ENCODE measurements at regions not wholly inside any gene's neighbourhood (a gene's known extent, or its start where the extent isn't known, plus 50 kb on each side); places are given as distances from the start of the nearest gene placed in this dataset.
"Not testable (repeated sequence)": the region's sequence is repeated elsewhere in the genome, so short reads cannot be mapped to it uniquely, and the experiment has no call there.

DNA sequence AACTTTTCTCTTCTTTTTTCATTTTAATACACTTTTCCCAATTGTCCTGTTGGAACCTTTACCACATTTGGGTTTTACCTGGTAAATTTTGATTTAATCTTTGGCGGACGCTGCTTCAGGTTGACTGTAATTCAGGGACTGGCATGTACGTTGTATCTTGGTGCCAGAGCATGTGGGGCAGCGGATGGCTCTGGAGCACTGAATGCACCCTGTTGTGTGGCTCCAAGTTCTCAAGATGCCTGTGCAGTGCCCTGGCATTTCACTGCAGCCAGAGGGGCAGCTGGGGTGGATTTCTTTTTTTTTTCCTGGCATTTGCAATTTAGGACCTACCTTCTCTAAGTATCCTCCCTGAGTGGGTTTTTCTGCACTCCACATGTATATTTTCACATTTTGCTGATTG is 242.2 kb downstream of the BLID start:
- Histone ChIP-seq H4K20me1 (no peaks in the 10 kb centered on the region), H3K36me3 (no peaks in the 10 kb centered on the region), H3K27me3 (no peaks in the 10 kb centered on the region), H3K9ac (no peak overlapping the region), H3K9me3 (replicated peaks in 1 of 11) (no peaks in the 10 kb centered on the region), H3K4me2 (no peak overlapping the region), H3K4me1 (no peaks in the 10 kb centered on the region), H3K4me3 (no peak overlapping the region), H3K27ac (no peak overlapping the region)
- no peak for TF ChIP-seq Cebpa-rat (IDR thresholded peaks at IDR 0.05)

- Histone ChIP-seq H3K9me3 (replicated peaks in 1 of 11) (no peaks in the 10 kb centered on the region), H3K4me3 (no peak overlapping the region), H3K9ac (no peak overlapping the region), H3K4me2 (no peak overlapping the region), H3K27me3 (no peaks in the 10 kb centered on the region), H3K27ac (no peak overlapping the region), H3K36me3 (no peaks in the 10 kb centered on the region), H3K4me1 (no peaks in the 10 kb centered on the region), H4K20me1 (no peaks in the 10 kb centered on the region)
- TF ChIP-seq Cebpa-rat (IDR thresholded peaks at IDR 0.05), result no peak
Measured at GRCh38 chr11:121872356-121872755, 243.7 kb downstream of the BLID start.

DNA sequence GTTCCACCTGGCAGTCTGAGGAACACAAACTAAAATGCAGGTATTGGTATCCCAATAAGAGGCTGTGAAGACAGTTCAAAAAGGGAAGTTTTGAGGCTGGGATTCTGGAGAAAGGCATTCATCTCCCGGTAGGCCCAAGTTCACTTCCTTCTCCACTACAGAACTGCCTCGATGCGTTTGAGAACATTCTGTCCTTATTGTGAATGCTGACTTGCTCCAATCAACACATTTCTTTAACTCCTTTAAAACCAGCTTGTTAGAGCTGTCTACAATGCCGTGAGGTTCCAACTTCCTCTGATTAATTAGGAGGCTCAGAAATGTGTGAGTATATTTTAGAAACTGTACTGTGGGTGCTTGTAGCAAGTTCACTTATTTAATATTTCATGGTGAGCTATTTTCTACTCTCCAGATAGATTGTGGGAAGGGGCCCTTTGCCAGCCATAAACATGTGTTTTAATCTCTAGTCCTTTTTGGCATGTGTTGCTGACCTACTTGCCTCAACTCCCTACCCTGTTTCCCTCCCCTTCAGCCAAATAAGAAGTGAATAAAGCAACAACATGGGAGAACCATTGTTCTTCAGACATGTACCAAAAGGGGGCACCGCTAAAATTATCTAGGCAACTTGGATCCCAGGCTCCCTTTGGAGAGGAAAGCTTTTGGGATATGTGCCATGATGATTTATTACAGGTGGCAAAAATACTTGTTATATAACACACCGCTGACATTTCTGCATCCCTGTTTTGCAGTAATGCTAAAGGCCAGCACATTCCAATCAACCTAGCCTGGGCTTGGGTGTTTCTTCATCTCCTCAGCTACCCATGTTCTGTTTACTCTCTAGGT is 245.6 kb downstream of the BLID start:
- H3K4me3 ChIP-seq, result no peak overlapping the region
- no peak overlapping the region for H3K9ac ChIP-seq
- H3K4me1 ChIP-seq, result no peaks in the 10 kb centered on the region
- H3K27me3 ChIP-seq, result no peaks in the 10 kb centered on the region
- no peaks in the 10 kb centered on the region for H4K20me1 ChIP-seq
- no peaks in the 10 kb centered on the region for H3K9me3 ChIP-seq (replicated peaks in 1 of 11)
- no peak overlapping the region for H3K27ac ChIP-seq
- TF ChIP-seq Cebpa-rat (IDR thresholded peaks at IDR 0.05), result no peak
- no peaks in the 10 kb centered on the region for H3K36me3 ChIP-seq
- H3K4me2 ChIP-seq, result no peak overlapping the region

- TF ChIP-seq Cebpa-rat (IDR thresholded peaks at IDR 0.05), result no peak
- Histone ChIP-seq H3K27ac (no peak overlapping the region), H3K4me3 (no peak overlapping the region), H3K36me3 (no peaks in the 10 kb centered on the region), H3K9me3 (replicated peaks in 1 of 11) (no peaks in the 10 kb centered on the region), H3K27me3 (no peaks in the 10 kb centered on the region), H4K20me1 (no peaks in the 10 kb centered on the region), H3K4me1 (no peaks in the 10 kb centered on the region), H3K9ac (no peak overlapping the region), H3K4me2 (no peak overlapping the region)
Measured at GRCh38 chr11:121869478-121869877, 246.5 kb downstream of the BLID start.

DNA sequence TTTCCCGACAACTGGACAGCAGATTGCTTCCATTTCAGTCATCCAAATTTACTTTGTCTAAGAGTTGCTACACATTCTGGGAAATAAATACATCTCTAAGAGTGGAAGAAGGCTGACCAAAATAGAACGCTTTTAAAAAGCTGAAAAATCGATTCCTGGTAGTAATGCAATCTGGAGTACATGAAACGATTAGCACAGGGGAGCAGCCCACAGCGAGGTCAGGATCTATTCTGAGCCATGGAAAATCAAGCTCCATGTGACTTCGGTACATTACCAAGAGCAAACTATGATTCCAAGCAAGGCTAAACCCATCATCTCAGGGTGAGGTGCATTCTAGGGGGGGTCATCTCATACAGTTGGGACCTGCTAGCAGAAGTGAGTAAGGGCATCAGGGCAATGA is 249.3 kb downstream of the BLID start:
- Histone ChIP-seq H3K4me1 (no peaks in the 10 kb centered on the region), H3K9ac (no peak overlapping the region), H3K27ac (no peak overlapping the region), H3K4me2 (no peak overlapping the region), H3K27me3 (no peaks in the 10 kb centered on the region), H3K4me3 (no peak overlapping the region), H3K36me3 (no peaks in the 10 kb centered on the region), H4K20me1 (no peaks in the 10 kb centered on the region), H3K9me3 (replicated peaks in 1 of 11) (peaks cover 0 to 2% (median 0%) of the 10 kb centered on the region in 11 experiments; a peak in 1 of 22 replicates)
- no peak for TF ChIP-seq Cebpa-rat (IDR thresholded peaks at IDR 0.05)

DNA sequence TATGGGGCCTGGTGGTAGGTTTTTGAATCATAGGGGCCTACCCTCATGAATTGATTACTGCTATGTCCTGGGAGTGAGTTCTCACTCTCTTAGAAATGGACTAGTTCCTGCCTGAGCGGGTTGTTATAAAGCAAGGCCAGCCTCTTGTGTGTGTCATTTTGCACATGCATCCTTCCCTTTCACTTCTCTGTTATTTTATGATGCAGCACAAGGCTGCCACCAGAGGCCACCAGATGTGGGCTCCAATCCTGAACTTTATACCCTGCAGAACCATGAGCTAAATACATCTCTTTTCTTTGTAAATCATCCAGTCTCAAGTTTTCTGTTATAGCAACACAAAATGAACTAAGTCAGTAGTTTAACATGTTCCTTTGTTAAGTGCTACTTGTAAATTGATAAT is 251.4 kb downstream of the BLID start:
- TF ChIP-seq Cebpa-rat (IDR thresholded peaks at IDR 0.05), result no peak
- H3K9me3 ChIP-seq (replicated peaks in 1 of 11), result peaks cover 0 to 2% (median 0%) of the 10 kb centered on the region in 11 experiments; a peak in 1 of 22 replicates

DNA sequence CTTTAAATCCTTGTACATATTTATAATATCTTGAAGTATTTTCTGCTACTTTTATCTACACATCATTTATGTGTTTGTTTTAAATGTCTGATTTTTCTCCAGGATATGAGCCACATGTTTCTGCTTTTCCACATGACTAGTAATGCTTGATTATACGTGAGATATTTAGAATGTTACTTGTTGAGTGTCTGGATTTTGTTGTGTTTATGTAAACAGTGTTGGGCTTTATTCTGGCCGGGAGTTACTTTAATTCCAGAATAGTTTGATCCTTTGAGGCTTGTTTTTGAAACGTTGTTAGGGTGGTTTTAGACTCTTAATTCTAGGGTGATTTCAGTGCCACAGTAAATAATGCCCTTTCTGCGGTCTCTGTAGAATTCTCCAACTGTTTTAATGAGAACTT is 252.9 kb downstream of the BLID start:
- H3K9ac ChIP-seq, result no peak overlapping the region
- H3K27ac ChIP-seq, result no peak overlapping the region
- H4K20me1 ChIP-seq, result no peaks in the 10 kb centered on the region
- peaks cover 0 to 2% (median 0%) of the 10 kb centered on the region in 11 experiments; a peak in 1 of 22 replicates for H3K9me3 ChIP-seq (replicated peaks in 1 of 11)
- no peak overlapping the region for H3K4me3 ChIP-seq
- no peaks in the 10 kb centered on the region for H3K4me1 ChIP-seq
- no peaks in the 10 kb centered on the region for H3K36me3 ChIP-seq
- H3K27me3 ChIP-seq, result no peaks in the 10 kb centered on the region
- TF ChIP-seq Cebpa-rat (IDR thresholded peaks at IDR 0.05), result no peak
- H3K4me2 ChIP-seq, result no peak overlapping the region

More for the DNA sequence above, 251.4 kb downstream of the BLID start:
- H3K36me3 ChIP-seq, result no peaks in the 10 kb centered on the region
- H3K9ac ChIP-seq, result no peak overlapping the region
- no peaks in the 10 kb centered on the region for H4K20me1 ChIP-seq
- no peak overlapping the region for H3K4me2 ChIP-seq
- H3K4me1 ChIP-seq, result no peaks in the 10 kb centered on the region
- no peak overlapping the region for H3K27ac ChIP-seq
- no peak overlapping the region for H3K4me3 ChIP-seq
- no peaks in the 10 kb centered on the region for H3K27me3 ChIP-seq

DNA sequence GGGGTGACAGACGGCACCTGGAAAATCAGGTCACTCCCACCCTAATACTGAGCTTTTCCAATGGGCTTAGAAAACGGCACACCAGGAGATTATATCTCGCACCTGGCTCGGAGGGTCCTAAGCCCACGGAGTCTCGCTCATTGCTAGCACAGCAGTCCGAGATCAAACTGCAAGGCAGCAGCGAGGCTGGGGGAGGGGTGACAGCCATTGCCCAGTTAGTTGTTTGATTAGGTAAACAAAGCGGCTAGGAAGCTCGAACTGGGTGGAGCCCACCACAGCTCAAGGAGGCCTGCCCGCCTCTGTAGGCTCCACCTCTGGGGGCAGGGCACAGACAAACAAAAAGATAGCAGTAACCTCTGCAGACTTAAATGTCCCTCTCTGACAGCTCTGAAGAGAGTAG is 260.9 kb downstream of the BLID start:
- H3K4me3 ChIP-seq, H3K4me2 ChIP-seq, H4K20me1 ChIP-seq, H3K27ac ChIP-seq, H3K27me3 ChIP-seq, H3K36me3 ChIP-seq, H3K4me1 ChIP-seq, H3K9ac ChIP-seq: not testable (repeated sequence)
- H3K9me3 ChIP-seq (replicated peaks in 1 of 11), result peaks cover 8 to 25% (median 13%) of the 10 kb centered on the region in 11 experiments

DNA sequence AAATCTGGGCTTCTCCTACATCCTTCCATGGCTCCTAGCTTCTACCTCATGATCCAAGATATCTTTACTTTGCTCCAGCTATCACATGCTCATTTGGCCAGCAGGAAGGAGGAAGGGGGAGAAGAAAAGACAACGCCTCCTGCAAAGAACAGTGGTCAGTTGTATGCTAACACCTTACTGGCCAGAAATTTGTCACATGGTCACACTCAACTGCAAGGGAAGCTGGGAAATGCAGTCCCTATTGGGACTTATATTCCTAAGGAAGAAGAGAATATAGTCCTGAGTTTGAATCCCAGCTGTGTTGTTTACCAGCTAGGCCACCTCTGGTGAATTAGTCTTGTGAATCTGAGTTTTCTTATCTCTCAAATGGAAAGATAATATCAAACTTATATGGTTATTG is 272.0 kb downstream of the BLID start:
- H3K27ac ChIP-seq, result no peak overlapping the region
- no peaks in the 10 kb centered on the region for H3K4me1 ChIP-seq
- no peaks in the 10 kb centered on the region for H3K27me3 ChIP-seq
- TF ChIP-seq Cebpa-rat (IDR thresholded peaks at IDR 0.05), result no peak
- no peak overlapping the region for H3K4me2 ChIP-seq
- H4K20me1 ChIP-seq, result no peaks in the 10 kb centered on the region
- no peak overlapping the region for H3K4me3 ChIP-seq
- no peaks in the 10 kb centered on the region for H3K9me3 ChIP-seq (replicated peaks in 1 of 11)
- H3K9ac ChIP-seq, result no peak overlapping the region
- H3K36me3 ChIP-seq, result no peaks in the 10 kb centered on the region

GRCh38 chr11:121842192-121842585 is 273.8 kb downstream of the BLID start:
- H3K27ac ChIP-seq, result no peak overlapping the region
- no peak overlapping the region for H3K9ac ChIP-seq
- no peaks in the 10 kb centered on the region for H4K20me1 ChIP-seq
- H3K4me1 ChIP-seq, result no peaks in the 10 kb centered on the region
- peaks cover 0 to 2% (median 0%) of the 10 kb centered on the region in 11 experiments; a peak in 1 of 22 replicates for H3K9me3 ChIP-seq (replicated peaks in 1 of 11)
- H3K36me3 ChIP-seq, result no peaks in the 10 kb centered on the region
- H3K4me2 ChIP-seq, result no peak overlapping the region
- no peaks in the 10 kb centered on the region for H3K27me3 ChIP-seq
- TF ChIP-seq Cebpa-rat (IDR thresholded peaks at IDR 0.05), result no peak
- H3K4me3 ChIP-seq, result no peak overlapping the region

All from BLaER1 treated with 17β-estradiol and CSF1 and Interleukin-3, amounts not matched to agents 10 nM and 100 nM (cell line).